ENCODE measurements at regions not wholly inside any gene's neighbourhood (a gene's known extent, or its start where the extent isn't known, plus 50 kb on each side); places are given as distances from the start of the nearest gene placed in this dataset.

- TF ChIP-seq EZH2 (IDR thresholded peaks at IDR 0.05; ENCODE audit: borderline replicate concordance, low read depth, low read length, poor library complexity, severe bottlenecking) (no peak), CTCF (conservative IDR thresholded peaks at IDR 0.05; ENCODE audit: low read depth, low read length) (no peak)
Observed at GRCh38 chr2:195596840-195597239, 60.2 kb upstream of the SLC39A10 start.
